ENCODE measurements at regions not wholly inside any gene's neighbourhood (a gene's known extent, or its start where the extent isn't known, plus 50 kb on each side); places are given as distances from the start of the nearest gene placed in this dataset.

DNA sequence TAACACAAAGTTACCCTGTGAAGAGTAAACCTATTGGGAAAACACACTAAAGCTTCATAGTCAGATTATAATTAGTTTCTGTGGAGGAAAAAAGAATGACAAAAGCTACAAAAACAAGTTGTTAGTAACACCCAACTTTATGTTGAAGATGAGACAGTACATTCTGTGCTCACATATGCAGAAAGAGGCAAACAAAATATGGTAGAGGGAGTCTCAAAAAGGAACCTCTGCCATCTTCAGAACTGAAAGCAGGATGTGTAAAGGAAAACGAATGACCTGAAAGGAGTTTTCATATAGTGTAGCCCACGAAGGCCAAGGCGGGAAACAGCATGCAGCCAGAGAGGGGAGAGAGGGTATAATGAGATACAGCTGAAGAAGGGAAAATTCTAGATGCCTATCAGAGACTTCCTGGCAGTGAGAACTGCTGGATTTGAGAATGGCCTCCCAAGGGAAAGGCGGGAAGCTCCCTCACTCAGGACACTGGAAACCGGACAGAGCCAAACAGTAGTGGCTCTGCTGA is 84.1 kb upstream of the HEY2 start:
- TF ChIP-seq, protein P1, sequence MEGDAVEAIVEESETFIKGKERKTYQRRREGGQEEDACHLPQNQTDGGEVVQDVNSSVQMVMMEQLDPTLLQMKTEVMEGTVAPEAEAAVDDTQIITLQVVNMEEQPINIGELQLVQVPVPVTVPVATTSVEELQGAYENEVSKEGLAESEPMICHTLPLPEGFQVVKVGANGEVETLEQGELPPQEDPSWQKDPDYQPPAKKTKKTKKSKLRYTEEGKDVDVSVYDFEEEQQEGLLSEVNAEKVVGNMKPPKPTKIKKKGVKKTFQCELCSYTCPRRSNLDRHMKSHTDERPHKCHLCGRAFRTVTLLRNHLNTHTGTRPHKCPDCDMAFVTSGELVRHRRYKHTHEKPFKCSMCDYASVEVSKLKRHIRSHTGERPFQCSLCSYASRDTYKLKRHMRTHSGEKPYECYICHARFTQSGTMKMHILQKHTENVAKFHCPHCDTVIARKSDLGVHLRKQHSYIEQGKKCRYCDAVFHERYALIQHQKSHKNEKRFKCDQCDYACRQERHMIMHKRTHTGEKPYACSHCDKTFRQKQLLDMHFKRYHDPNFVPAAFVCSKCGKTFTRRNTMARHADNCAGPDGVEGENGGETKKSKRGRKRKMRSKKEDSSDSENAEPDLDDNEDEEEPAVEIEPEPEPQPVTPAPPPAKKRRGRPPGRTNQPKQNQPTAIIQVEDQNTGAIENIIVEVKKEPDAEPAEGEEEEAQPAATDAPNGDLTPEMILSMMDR (conservative IDR thresholded peaks at IDR 0.05; ENCODE audit: low read length): no peak
- no peak for TF ChIP-seq EZH2phosphoT487 (IDR thresholded peaks at IDR 0.05; ENCODE audit: borderline replicate concordance)

Data from Loucy (cell line).